Frontal cortex (tissue), 3 donors: ENCODE measurements at regions not wholly inside any gene's neighbourhood (a gene's known extent, or its start where the extent isn't known, plus 50 kb on each side); places are given as distances from the start of the nearest gene placed in this dataset.

ENCODE experiments used
- DNase-seq, 2 donors: peaks; one replicate each; pipeline ENCODE4 v3.0.0; 2012; ENCODE audit warnings: low spot score in 2 of 2
- FAIRE-seq: peaks from 2 replicates; lab custom pipeline; 2012; peaks lifted over from hg19 to GRCh38; lab: Jason Lieb, UNC
- donor health status: control.
- donor health status: control.
- donor health status: control.

DNA sequence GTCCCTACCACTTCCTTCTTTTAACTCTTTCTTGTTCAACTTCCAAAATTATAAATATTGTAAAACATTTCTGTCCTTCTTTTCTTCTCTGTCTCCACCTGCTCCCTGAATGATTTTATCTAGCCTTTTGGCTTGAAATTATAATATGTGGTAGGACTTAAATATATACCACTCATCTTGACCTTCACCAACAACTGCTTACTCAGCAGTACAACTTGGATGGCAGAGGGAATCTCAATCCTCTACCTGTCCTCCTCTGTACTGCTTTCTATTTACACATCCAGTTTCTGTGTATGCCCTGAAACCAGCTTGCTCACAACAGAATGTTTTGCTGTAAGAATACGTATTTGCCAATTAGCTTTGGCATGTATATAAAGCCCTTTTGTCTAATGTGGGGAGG lies 1392.5 kb downstream of the EPHA7 start:
- no peak for FAIRE-seq

DNA sequence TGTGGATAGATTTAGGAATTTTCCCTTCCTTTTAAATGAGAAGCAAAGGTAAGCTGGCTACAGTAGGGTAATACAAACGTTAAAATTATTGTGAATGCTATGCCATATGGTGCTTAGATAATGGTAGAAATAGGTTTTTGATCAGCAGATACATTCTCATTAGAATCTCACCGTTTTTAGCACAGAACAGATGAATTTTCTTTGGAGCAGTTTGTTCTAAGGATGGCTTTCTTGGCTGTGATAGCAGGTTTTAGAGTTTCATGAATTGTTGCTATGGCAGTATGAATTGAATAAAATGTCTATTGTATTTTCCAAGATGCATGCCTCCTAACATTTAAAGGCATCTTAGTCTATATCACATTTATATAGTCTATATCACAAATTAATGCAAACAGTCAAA lies 1394.5 kb downstream of the EPHA7 start:
- DNase-seq = no peak
- no peak for FAIRE-seq

More for the DNA sequence above, 1392.5 kb downstream of the EPHA7 start:
- DNase-seq = no peak

DNA sequence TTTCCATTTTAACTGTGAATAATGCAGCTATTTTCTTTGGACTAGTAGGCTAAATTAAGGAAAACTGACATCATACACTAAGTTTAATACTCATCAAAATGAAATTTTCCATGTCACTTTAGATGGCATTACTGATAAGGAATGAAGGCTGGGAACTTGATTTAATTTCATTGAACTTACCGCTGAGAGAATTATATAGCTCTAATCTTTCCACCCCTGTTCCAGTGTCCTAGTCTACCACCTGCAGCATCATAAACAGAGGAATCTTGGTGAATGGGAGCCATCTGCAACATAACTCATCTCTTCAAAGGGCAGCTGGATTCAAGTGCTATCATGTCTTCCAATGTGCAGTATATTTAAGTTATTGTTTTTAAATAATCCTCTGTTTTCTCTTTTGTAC lies 1395.2 kb downstream of the EPHA7 start:
- no peak for FAIRE-seq
- DNase-seq = no peak

GRCh38 chr6:92023410-92023966 lies 1395.9 kb downstream of the EPHA7 start:
- no peak for DNase-seq
- FAIRE-seq = no peak

GRCh38 chr6:92011681-92012245 lies 1407.6 kb downstream of the EPHA7 start:
- no peak for FAIRE-seq
- DNase-seq = no peak

GRCh38 chr6:92008757-92009502 lies 1410.4 kb downstream of the EPHA7 start:
- DNase-seq = no peak
- FAIRE-seq = no peak

GRCh38 chr6:92000112-92000511 lies 1413.2 kb upstream of the MAP3K7 start:
- no peak for DNase-seq
- FAIRE-seq = no peak

GRCh38 chr6:91994787-91995186 lies 1407.9 kb upstream of the MAP3K7 start:
- no peak for DNase-seq
- no peak for FAIRE-seq

DNA sequence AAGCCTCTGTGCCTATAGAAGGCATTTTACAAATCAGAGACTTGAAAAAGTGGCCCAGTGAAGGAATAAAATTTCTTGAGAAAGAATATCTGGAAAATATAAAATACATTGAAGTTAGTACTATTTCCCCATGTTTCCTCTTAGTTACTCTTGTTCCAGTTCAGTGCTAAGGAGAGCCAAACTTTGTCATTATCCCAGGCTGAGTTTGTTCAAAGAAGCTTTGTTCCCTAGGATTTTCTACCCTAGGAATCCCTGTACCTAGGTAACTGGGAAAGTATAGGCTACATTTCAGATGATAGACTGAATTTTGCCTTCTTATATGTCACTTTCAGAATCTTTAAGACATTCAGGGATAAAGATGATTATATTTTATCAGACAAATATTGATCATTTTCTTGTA lies 1395.7 kb upstream of the MAP3K7 start:
- no peak for FAIRE-seq
- DNase-seq = no peak

DNA sequence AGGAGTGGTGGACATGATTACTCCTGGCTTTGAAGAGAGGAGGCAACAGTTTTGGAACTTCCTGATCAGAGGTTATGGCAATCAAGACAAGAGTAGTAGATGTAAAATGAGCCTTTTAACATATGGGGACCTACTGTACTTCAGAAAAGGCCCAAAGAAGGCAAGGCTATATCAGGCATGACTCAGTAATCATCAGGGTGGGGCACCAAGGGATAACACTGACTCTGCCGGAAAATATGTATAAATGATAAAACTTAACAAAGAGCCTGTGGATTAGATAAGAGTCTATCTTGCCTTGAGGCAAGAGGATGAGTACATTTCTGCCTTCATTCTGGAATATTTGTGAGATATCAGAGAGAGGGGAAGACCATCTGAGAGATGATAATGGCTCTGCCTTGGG lies 1389.9 kb upstream of the MAP3K7 start:
- DNase-seq (no peak), FAIRE-seq (no peak)

- FAIRE-seq (no peak), DNase-seq (no peak)
These were observed 1383.8 kb upstream of the MAP3K7 start for GRCh38 chr6:91970700-91971099.

DNA sequence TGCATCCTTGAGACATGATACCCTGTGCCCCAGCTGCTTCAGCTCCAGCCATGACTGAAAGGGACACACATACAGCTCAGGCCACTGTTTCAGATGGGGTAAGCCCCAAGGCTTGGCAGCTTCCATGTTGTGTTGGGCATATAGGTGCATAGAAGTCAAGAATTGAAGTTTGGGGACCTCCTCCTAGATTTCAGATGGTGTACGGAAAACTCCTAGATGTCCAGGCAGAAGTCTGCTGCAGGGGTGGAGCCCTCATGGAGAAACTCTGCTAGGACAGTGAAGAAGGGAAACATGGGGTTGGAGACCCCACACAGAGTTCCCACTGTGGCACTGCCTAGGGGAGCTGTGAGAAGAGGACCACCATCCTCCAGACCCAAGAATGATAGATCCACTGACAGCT lies 1379.0 kb upstream of the MAP3K7 start:
- DNase-seq (no peak), FAIRE-seq (no peak)

DNA sequence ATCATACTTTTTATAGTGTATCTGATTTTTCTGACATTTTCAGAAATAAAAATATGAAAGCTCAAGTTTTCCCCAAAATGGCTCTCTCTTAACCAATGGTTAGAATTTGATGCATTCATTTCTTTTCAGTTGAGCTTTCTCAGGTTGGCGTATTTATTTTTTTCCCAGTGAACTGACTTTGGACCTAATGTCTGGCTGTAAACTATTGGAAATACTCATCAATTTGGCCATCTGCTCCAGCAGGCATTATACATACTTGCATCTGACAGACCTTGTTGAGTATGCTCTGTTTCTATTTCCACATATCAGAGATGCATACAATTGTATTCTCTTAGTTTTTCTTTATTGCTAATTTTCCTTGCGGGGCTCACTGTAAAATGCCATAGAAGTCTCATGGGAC lies 1374.8 kb upstream of the MAP3K7 start:
- FAIRE-seq (no peak), DNase-seq (no peak)

- FAIRE-seq = no peak
These were observed 1374.4 kb upstream of the MAP3K7 start for GRCh38 chr6:91961236-91961635.

GRCh38 chr6:91941838-91942237 lies 1355.0 kb upstream of the MAP3K7 start:
- DNase-seq (no peak), FAIRE-seq (no peak)

More at GRCh38 chr6:91961236-91961635, 1374.4 kb upstream of the MAP3K7 start:
- DNase-seq = no peak

- FAIRE-seq = no peak
- DNase-seq = no peak
These were observed 1353.9 kb upstream of the MAP3K7 start for GRCh38 chr6:91940801-91941200.

- no peak for FAIRE-seq
- DNase-seq = no peak
These were observed 1340.0 kb upstream of the MAP3K7 start for GRCh38 chr6:91926827-91927226.

GRCh38 chr6:91926361-91926760 lies 1339.5 kb upstream of the MAP3K7 start:
- FAIRE-seq (no peak), DNase-seq (no peak)

GRCh38 chr6:91911945-91912344 lies 1325.1 kb upstream of the MAP3K7 start:
- FAIRE-seq = no peak
- DNase-seq = no peak

GRCh38 chr6:91904586-91905164 lies 1317.8 kb upstream of the MAP3K7 start:
- no peak for FAIRE-seq
- DNase-seq = no peak

DNA sequence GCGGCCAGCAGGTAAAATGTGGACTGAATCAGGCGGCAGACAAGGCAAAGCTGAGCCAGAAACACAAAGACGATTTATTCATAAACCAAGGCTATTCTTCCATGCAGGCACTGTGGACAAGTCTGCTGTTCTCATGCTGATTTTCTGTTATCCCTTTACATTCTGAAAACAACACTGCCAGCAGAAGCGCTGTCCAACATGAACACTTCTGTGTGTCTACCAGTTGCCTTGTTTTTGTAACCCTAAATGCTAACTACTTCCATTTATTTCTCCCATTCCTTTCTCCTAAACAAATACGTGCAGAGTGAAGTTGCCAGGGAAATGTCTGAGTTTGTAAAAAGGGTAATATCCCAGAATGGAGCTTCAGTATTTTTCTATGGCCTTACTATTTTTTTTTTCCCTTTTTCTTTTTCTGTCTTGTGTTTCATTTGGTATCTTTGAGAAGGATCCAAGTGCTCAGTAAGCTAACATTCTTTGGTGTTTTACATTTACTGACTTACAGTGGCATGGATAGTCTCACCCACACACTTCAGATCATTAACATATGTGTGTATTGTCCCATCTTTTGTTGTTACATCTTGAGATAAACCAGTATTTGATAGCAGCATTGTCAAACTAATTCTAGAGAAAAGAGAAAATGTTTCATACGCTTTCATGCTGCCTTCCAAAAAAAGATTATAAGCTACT lies 1308.9 kb upstream of the MAP3K7 start:
- FAIRE-seq = no peak
- no peak for DNase-seq
